Ecto neural progenitor cell (in vitro differentiated cells): ENCODE measurements at regions not wholly inside any gene's neighbourhood (a gene's known extent, or its start where the extent isn't known, plus 50 kb on each side); places are given as distances from the start of the nearest gene placed in this dataset.

Source experiments
- DNase-seq: peaks from one replicate; pipeline ENCODE4 v3.0.0-alpha.2; 2018; ENCODE audit warnings: low spot score

DNA sequence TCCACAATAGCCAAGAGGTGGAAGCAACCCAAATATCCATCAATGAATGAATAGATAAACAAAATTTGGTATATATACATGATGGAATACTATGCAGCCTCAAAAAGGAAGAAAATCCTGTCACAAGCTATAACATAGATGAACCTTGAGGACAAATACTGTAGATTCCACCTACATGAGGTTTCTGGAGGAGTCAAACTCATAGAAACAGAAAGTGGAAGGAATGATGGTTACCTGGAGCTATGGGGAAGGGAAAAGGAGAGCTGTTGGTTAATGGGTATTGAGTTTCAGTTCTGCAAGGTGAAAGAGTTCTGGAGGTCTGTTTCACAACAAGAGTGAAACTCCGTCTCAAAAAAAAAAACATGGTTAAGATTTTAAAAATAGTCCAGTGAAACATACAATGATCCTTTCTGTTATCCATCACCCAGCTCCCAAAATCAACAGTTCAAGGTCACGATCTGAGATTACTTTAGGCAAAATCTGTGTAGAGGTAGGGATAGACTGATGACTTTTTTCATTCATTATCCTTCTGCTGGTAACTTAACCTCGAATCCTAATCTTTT, 80.8 kb upstream of the HNRNPU start:
- DNase-seq = no peak

DNA sequence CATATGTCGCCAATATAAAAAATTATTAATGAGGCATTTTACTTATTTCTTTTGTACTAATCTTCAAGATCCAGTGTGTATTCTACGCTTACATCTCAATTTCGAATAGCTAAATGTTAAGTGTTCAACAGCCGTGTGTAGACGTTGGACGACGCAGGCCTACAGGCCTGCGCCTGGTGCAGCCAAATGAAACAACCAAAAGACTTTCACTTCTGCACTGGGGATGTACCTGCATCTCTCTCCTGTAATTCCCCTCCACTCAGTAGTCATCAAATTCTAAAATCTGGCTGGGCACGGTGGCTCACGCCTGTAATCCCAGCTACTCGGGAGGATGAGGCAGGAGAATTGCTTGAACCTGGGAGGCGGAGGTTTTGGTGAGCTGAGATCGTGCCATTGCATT, 76.8 kb upstream of the HNRNPU start:
- no peak for DNase-seq

DNA sequence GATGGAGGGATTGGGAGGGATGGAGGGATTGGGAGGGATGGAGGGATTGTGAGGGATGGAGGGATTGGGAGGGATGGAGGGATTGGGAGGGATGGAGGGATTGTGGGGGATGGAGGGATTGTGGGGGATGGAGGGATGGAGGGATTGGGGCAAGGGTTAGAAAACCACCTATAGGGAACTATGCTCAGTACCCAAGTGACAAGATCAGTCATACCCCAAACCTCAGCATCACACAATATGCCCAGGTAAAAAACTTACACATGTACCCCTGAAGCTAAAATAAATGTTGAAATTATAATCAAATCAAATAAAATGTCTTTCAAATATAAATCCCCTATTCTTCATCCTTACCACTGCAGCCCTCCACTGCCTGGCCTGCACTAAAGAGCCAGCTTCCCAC, 72.8 kb upstream of the HNRNPU start:
- DNase-seq = no peak

DNA sequence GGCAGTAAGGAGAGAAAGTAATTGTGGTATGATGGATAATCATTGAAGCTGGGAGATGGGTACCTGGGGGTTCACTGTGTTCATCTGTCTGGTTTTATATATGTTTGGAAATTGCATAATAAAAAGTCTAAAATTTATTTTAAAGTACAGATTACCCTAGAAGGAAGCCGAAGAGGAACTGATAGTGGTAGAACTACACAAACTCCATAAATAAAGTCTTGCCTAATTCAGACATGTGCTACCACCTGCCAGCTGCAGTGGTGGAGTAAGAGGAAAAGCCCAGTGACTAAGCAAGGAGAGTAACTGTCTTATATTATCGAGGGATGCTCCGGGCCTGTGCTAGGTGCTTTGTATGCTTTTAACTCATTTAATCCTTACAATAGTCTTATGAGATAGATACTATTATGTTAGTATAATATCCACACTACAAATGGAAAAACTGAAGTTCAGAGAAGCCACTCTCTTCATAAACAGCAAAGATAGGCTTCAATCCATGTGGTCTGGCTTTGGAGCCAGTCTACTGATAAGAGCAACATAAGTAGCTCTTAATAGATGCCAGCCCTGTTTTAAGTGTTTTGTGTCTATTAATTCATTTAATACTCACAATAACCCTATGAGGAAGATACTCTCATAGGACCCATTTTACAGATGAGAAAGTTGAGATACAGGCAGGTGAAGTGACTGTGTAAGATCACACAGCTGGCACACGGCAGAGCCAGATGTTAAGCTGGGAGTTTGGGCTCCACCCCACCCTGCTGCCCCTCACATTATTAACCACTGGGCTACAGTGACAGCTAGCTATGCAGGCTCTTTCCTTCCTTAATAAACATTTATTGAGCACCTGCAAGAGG, 56.8 kb upstream of the HNRNPU start:
- no peak for DNase-seq

DNA sequence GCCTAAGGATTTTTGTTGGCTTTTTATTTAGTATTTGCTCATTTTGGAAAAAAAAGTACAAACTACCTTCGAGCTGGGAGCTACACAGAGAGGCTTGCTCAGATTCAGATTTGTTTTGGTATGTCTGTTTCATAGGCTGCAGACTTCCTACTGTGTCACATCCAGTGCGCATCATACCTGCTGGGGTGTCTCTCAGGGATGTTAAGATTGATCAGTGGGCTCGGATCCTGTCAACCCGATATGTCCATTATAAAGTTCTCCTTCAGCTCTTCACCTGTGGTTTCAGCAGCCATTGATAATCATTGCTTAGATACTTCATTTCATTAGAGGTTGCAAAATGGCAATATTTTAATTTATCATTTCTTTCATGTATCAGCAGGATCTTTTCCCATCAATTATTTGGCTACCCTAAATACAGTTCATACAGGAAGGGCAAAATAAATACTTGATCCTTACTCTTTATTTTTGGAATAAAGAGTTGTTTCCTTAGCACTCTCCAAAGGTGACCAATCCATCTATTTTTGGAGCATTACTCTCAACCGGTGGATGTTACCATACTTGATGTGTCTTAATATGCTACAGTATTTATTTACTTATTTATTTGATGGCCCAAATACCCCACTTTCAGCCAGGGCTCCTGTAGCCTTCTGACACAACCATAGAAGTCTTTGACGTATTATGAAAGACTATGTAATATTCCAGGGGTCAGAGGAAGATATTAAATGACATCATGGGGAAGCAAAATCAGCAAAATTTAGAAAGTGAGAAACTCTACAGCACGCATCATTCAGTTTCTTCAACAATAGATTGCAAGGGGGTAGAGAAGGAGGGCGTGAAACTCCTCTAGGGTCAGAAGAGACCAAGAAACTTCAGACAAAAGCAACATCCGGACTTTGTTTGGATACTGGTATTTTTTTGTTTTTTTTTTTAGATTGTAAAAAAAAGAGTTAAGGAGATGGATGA, 55.3 kb upstream of the HNRNPU start:
- no peak for DNase-seq

DNA sequence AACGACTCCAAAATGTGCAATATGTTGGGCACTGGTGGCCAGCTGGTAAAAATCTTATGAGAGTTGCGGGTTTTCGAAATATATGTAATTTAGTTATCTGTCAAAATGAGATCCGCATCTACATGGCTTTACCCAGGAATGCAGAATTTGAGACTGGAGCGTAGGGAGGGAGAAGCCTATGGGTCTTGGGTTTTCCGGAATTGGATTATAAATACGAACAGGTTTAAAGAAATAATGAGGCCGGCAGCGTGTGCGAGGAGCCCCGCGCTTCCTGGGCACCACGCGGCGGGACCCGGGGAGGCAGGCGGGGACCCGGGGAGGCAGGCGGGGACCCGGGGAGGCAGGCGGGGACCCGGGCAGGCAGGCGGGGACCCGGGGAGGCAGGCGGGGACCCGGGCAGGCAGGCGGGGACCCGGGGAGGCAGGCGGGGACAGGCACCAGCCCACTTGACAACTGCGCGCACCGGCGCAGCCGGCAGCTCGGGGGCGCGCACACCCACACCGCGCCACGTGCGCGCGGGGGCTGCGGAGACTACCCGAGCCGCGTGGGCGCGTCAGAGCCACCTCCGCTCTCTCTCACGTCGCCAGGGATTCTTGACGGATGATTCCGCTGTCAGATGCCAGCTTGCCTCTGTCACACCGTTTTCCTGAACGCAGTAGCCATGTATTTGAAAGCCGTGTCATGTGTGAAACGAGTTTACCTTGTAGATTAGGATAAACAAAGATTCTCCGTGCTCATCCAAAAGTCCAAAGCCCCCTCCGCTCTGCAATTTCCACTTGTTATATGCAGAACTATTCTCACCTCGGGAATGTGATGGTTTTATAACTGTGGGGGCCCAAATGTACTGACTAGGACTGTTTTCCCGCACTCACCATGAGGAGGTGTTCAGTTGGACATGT, 54.3 kb upstream of the HNRNPU start:
- DNase-seq = peak; percentile 58

DNA sequence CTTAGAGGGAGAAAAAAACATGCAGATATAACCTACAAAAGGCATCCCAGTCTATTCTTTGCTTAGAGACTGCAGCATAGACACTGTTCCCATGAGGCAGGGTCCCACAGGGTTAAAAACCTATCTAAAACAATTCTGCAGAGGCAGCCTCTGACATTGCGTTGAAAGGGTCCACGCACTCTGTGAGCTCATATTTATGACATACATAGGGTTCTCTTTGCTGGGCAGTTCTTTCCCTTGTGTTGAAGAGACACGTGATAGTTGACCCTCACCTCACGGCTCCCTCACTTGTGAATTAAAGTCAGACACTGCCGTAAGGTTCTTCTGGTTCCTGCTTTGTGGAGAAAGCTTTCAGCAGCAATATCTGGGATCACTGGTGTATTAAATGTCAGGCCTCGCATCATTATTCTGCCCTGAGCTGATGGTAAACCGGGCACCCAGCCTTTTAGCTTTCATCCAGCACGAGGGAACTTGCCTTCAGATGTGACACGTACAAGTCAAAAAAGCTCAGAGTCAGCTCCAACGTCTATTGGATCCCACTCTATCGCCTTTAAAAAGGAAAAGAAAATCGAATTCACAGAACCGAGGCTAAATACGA, 52.8 kb upstream of the HNRNPU start:
- DNase-seq = no peak

DNA sequence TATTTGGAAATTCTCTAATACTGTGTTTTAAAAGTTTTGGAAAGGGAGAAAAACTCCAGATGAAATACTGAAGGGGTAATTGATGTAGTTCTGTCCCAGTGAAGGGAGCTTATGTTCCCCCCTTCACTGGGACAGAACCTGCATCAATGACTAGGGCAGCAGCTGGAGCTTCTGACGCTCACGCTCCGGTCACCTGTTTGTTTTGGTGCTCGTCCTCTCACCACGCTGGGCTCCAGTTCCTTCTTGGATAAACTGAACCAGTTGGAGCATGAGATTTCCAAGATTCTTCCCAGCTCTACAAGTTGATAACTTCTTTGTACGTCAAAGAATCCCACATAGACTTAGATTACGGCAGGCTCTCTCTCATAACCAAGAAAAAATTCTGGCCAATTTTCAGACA, 51.4 kb upstream of the HNRNPU start:
- no peak for DNase-seq

DNA sequence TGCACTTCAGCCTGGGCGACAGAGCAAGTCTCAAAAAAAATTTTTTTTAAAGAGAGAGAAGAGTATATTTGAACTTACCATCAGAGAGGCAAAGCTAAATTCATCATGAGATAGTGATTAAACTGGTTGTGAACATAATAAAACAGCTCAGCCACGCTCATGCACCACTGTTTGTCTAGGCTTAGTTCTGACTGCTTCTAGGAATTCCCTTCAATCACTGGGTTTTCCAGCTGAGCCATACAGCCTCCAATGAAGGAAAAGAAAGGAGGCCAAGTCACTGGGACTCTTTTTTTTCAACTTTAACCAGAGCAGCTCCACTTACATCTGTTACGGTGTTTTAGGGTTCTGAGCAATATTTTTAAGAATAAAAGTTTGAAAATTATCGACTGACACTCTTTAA, 50.4 kb upstream of the HNRNPU start:
- DNase-seq = no peak
